Gastroesophageal sphincter (tissue), 4 donors: ENCODE measurements at regions not wholly inside any gene's neighbourhood (a gene's known extent, or its start where the extent isn't known, plus 50 kb on each side); places are given as distances from the start of the nearest gene placed in this dataset.

Experiments used
- ATAC-seq: fragments of 150-250 bp; one replicate; pipeline ENCODE4 v1.9.1; 2016; ENCODE audit warnings: mild to moderate bottlenecking, moderate library complexity
- H3K27ac ChIP-seq, 4 donors: fragments of 200-600 bp; sonication (generic) in 3 of 4; 1 replicate in 3 of 4; 2 replicates in 1 of 4; pipeline ENCODE4 v1.5.1; 2016 to 2019
- H3K27me3 ChIP-seq: fragments of 200-600 bp; sonication (generic); one replicate; pipeline ENCODE4 v1.5.1; 2019
- H3K36me3 ChIP-seq, 2 donors: fragments of 200-600 bp; sonication (generic); one replicate each; pipeline ENCODE4 v1.5.1; 2019; ENCODE audit warnings: control low read depth in 1 of 2
- H3K4me1 ChIP-seq, 3 donors: fragments of 200-600 bp; sonication (generic); 1 replicate in 2 of 3; 2 replicates in 1 of 3; pipeline ENCODE4 v1.5.1; 2016 to 2019; ENCODE audit warnings: control low read depth in 2 of 3
- H3K4me3 ChIP-seq, 2 donors: fragments of 200-600 bp; sonication (generic); one replicate each; pipeline ENCODE4 v1.5.1; 2019; ENCODE audit warnings: mild to moderate bottlenecking in 1 of 2, moderate library complexity in 1 of 2
- H3K9me3 ChIP-seq, 3 donors: fragments of 200-600 bp; sonication (generic); one replicate each; pipeline ENCODE4 v1.5.1; 2017 to 2019; ENCODE audit warnings: control low read depth in 2 of 3
- EP300 ChIP-seq: sonication (generic); formaldehyde crosslinking; IDR thresholded peaks from one replicate; pipeline ENCODE4 v1.6.1; 2017; ENCODE audit warnings: antibody characterized with exemption, mild to moderate bottlenecking
- POLR2A ChIP-seq, 2 donors: fragments of 450-650 bp; IDR thresholded peaks; one replicate each; pipeline ENCODE4 v1.6.1; 2017; ENCODE audit warnings: antibody characterized with exemption in 2 of 2, mild to moderate bottlenecking in 2 of 2, moderate library complexity in 1 of 2
- POLR2AphosphoS5 ChIP-seq: sonication (generic); formaldehyde crosslinking; IDR thresholded peaks from one replicate; pipeline ENCODE4 v1.6.1; 2017; ENCODE audit warnings: antibody characterized with exemption
- WGBS, 2 donors: methylation state at CpG; one replicate each; pipeline ENCODE4 v1.1.5; 2018; ENCODE audit warnings: low coverage in 1 of 2; 5-methylcytosine and 5-hydroxymethylcytosine counted together
- TF ChIP-seq, protein P1 (sequence below), 4 experiments: fragments of 200-600 bp in 2 of 4; fragments of 450-650 bp in 2 of 4; sonication (generic) in 1 of 4; IDR thresholded peaks; one replicate each; pipeline ENCODE4 v1.5.1; 2017 to 2019; ENCODE audit warnings: antibody characterized with exemption in 4 of 4, mild to moderate bottlenecking in 2 of 4, moderate library complexity in 2 of 4

GRCh38 chr7:79787623-79788022 is 334.2 kb upstream of the MAGI2 start:
- Histone ChIP-seq H3K4me1 (no peaks in the 10 kb centered on the region), H3K36me3 (no peaks in the 10 kb centered on the region), H3K27ac (no peak overlapping the region), H3K4me3 (no peak overlapping the region), H3K27me3 (no peaks in the 10 kb centered on the region), H3K9me3 (peaks cover 0 to 6% (median 0%) of the 10 kb centered on the region in 3 donors)
- ATAC-seq = no peak
- TF ChIP-seq EP300 (no peak), POLR2AphosphoS5 (no peak)
- 55 to 82% methylated on average over 2 to 3 of the region's 3 CpGs for WGBS, 2 donors

DNA sequence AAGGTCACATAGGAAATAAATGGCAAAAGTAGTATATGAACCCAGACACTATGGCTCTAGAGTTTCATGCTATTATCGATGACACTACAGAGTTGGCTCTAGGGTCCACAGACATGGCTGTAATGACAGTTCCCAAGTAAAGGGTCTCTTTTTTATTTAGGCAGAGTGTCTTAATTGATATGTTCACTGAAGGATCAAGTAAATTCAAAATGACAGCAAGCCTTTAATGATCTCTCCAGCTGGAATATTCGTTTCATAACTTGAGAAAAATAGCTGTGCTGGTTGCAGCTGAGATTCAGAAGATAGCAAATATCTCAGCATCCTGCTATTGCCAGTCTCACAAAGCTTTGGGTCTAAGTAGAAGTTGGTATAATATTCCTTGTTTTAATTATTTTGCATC is 333.6 kb upstream of the MAGI2 start:
- H3K27me3 ChIP-seq = no peaks in the 10 kb centered on the region
- H3K4me1 ChIP-seq = no peaks in the 10 kb centered on the region
- no peak for ATAC-seq
- no peaks in the 10 kb centered on the region for H3K36me3 ChIP-seq
- H3K4me3 ChIP-seq = no peak overlapping the region
- TF ChIP-seq POLR2AphosphoS5 = no peak
- no peak for TF ChIP-seq EP300
- TF ChIP-seq, protein P1, sequence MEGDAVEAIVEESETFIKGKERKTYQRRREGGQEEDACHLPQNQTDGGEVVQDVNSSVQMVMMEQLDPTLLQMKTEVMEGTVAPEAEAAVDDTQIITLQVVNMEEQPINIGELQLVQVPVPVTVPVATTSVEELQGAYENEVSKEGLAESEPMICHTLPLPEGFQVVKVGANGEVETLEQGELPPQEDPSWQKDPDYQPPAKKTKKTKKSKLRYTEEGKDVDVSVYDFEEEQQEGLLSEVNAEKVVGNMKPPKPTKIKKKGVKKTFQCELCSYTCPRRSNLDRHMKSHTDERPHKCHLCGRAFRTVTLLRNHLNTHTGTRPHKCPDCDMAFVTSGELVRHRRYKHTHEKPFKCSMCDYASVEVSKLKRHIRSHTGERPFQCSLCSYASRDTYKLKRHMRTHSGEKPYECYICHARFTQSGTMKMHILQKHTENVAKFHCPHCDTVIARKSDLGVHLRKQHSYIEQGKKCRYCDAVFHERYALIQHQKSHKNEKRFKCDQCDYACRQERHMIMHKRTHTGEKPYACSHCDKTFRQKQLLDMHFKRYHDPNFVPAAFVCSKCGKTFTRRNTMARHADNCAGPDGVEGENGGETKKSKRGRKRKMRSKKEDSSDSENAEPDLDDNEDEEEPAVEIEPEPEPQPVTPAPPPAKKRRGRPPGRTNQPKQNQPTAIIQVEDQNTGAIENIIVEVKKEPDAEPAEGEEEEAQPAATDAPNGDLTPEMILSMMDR (IDR thresholded peaks at IDR 0.05) = no peak
- no peak for TF ChIP-seq POLR2A (IDR thresholded peaks at IDR 0.05)
- WGBS, 2 donors = 39 to 68% methylated on average over 2 of the region's 2 CpGs
- H3K27ac ChIP-seq = no peak overlapping the region
- H3K9me3 ChIP-seq = peaks cover 0 to 6% (median 0%) of the 10 kb centered on the region in 3 donors

- no peak for ATAC-seq
- peaks cover 0 to 6% (median 0%) of the 10 kb centered on the region in 3 donors for H3K9me3 ChIP-seq
- no peaks in the 10 kb centered on the region for H3K36me3 ChIP-seq
- H3K4me1 ChIP-seq = no peaks in the 10 kb centered on the region
- H3K27me3 ChIP-seq = no peaks in the 10 kb centered on the region
- no peak overlapping the region for H3K4me3 ChIP-seq
- WGBS, 2 donors = 50 to 63% methylated on average over 5 of the region's 5 CpGs
- TF ChIP-seq POLR2A (IDR thresholded peaks at IDR 0.05) = no peak
- TF ChIP-seq POLR2AphosphoS5 = no peak
- TF ChIP-seq, protein P1 (IDR thresholded peaks at IDR 0.05) = no peak
- no peak for TF ChIP-seq EP300
- H3K27ac ChIP-seq = no peak overlapping the region
Observed at GRCh38 chr7:79786187-79786586, 332.7 kb upstream of the MAGI2 start.

DNA sequence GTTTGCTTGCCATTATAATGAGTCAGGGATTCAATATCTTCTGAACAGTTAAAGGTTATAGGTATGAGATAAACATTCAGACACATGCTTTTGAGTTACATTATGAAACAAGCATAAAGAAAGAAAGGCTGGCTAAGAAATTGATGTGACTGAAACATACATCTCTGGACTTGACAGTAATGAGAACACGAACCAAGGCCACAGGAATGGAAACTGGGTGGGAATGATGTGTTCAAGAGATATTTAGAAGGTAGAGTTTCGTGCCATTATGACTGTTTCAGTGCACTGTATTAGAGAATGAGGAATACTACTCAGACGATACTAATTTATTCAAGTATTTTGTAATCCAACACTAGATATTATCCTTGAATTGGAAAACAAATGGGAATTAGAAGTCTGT is 332.1 kb upstream of the MAGI2 start:
- peaks cover 0 to 6% (median 0%) of the 10 kb centered on the region in 3 donors for H3K9me3 ChIP-seq
- no peak overlapping the region for H3K27ac ChIP-seq
- no peak for ATAC-seq
- WGBS, 2 donors = 83 to 94% methylated on average over 2 to 3 of the region's 3 CpGs
- no peaks in the 10 kb centered on the region for H3K27me3 ChIP-seq
- H3K4me3 ChIP-seq = no peak overlapping the region
- TF ChIP-seq EP300 (no peak), POLR2A (IDR thresholded peaks at IDR 0.05) (no peak), POLR2AphosphoS5 (no peak)
- TF ChIP-seq, protein P1 (IDR thresholded peaks at IDR 0.05) = no peak
- no peaks in the 10 kb centered on the region for H3K4me1 ChIP-seq
- H3K36me3 ChIP-seq = no peaks in the 10 kb centered on the region

DNA sequence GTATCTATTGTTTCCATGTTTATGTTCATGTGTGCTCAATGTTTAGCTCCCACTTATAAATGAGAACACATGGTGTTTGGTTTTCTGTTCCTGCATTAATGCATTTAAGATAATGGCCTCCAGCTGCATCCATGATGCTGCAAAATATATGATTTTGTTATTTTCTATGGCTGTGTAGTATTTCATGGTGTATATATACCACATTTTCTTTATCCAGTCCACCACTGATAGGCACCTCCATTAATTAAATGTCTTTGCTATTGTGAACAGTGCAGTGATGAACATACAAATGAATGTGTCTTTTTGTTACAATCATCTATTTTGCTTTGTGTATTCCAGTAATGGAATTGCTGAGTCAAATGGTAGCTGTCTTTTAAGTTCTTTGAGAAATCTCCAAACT is 329.4 kb upstream of the MAGI2 start:
- Histone ChIP-seq H3K27me3 (no peaks in the 10 kb centered on the region), H3K4me1 (no peaks in the 10 kb centered on the region), H3K27ac (no peak overlapping the region), H3K9me3 (peaks cover 0 to 6% (median 0%) of the 10 kb centered on the region in 3 donors), H3K36me3 (no peaks in the 10 kb centered on the region), H3K4me3 (no peak overlapping the region)
- TF ChIP-seq EP300 (no peak), POLR2AphosphoS5 (no peak), POLR2A (IDR thresholded peaks at IDR 0.05) (no peak)
- TF ChIP-seq, protein P1 (IDR thresholded peaks at IDR 0.05) = no peak
- no peak for ATAC-seq
